Ectodermal cell (in vitro differentiated cells): ENCODE measurements at regions not wholly inside any gene's neighbourhood (a gene's known extent, or its start where the extent isn't known, plus 50 kb on each side); places are given as distances from the start of the nearest gene placed in this dataset.

Experiments used
- H3K27ac ChIP-seq: 2 replicates; pipeline ENCODE4 v1.7.0; 2013; ENCODE audit warnings: mild to moderate bottlenecking, low read depth, low read length; ENCODE audit not compliant: insufficient read depth, poor library complexity, severe bottlenecking
- H3K27me3 ChIP-seq: 2 replicates; pipeline ENCODE4 v1.7.0; 2013; ENCODE audit warnings: mild to moderate bottlenecking, low read length; ENCODE audit not compliant: insufficient read depth, control insufficient read depth, poor library complexity, severe bottlenecking
- H3K36me3 ChIP-seq: one replicate; pipeline ENCODE4 v1.7.0; 2013; ENCODE audit warnings: low read length; ENCODE audit not compliant: control insufficient read depth, insufficient read depth
- H3K4me1 ChIP-seq: one replicate; pipeline ENCODE4 v1.7.0; 2013; ENCODE audit warnings: low read length; ENCODE audit not compliant: control insufficient read depth, insufficient read depth
- H3K4me3 ChIP-seq: 2 replicates; pipeline ENCODE4 v1.7.0; 2013; ENCODE audit warnings: low read depth, low read length, control low read depth; ENCODE audit not compliant: insufficient read depth
- H3K9me3 ChIP-seq: 2 replicates; pipeline ENCODE4 v1.7.0; 2013; ENCODE audit warnings: mild to moderate bottlenecking, low read length, moderate library complexity; ENCODE audit not compliant: control insufficient read depth
- WGBS, 2 experiments: methylation state at CpG; one replicate each; pipeline ENCODE4 v1.1.7; 2013; ENCODE audit warnings: missing lambda C conversion rate in 2 of 2; 5-methylcytosine and 5-hydroxymethylcytosine counted together

GRCh38 chr12:108046650-108047049 is 82.4 kb upstream of the WSCD2 start:
- Histone ChIP-seq H3K27me3 (no peaks in the 10 kb centered on the region), H3K4me1 (peaks cover 10% of the 10 kb centered on the region), H3K4me3 (no peak overlapping the region), H3K9me3 (no peaks in the 10 kb centered on the region), H3K36me3 (no peaks in the 10 kb centered on the region), H3K27ac (no peak overlapping the region)
- 94% methylated on average over 12 of the region's 12 CpGs for WGBS, 2 experiments

- Histone ChIP-seq H3K27me3 (no peaks in the 10 kb centered on the region), H3K4me3 (no peak overlapping the region), H3K4me1 (peaks cover 10% of the 10 kb centered on the region), H3K27ac (no peak overlapping the region), H3K36me3 (no peaks in the 10 kb centered on the region), H3K9me3 (no peaks in the 10 kb centered on the region)
- 97 to 98% methylated on average over 5 of the region's 5 CpGs for WGBS, 2 experiments
These were observed 82.0 kb upstream of the WSCD2 start for GRCh38 chr12:108047071-108047550.

GRCh38 chr12:108048686-108049085 is 80.4 kb upstream of the WSCD2 start:
- 92 to 96% methylated on average over 5 of the region's 5 CpGs for WGBS, 2 experiments
- H3K4me3 ChIP-seq, result no peak overlapping the region
- H3K4me1 ChIP-seq, result peaks cover 3% of the 10 kb centered on the region
- no peak overlapping the region for H3K27ac ChIP-seq
- H3K27me3 ChIP-seq, result no peaks in the 10 kb centered on the region
- H3K36me3 ChIP-seq, result no peaks in the 10 kb centered on the region
- H3K9me3 ChIP-seq, result no peaks in the 10 kb centered on the region

GRCh38 chr12:108050696-108051095 is 78.4 kb upstream of the WSCD2 start:
- no peaks in the 10 kb centered on the region for H3K27me3 ChIP-seq
- H3K36me3 ChIP-seq, result no peaks in the 10 kb centered on the region
- H3K9me3 ChIP-seq, result no peaks in the 10 kb centered on the region
- H3K4me1 ChIP-seq, result peaks cover 11% of the 10 kb centered on the region
- WGBS, 2 experiments, result 68 to 73% methylated on average over 5 of the region's 5 CpGs
- no peak overlapping the region for H3K27ac ChIP-seq
- no peak overlapping the region for H3K4me3 ChIP-seq

- no peaks in the 10 kb centered on the region for H3K9me3 ChIP-seq
- H3K4me3 ChIP-seq, result no peak overlapping the region
- H3K27me3 ChIP-seq, result no peaks in the 10 kb centered on the region
- no peak overlapping the region for H3K27ac ChIP-seq
- H3K36me3 ChIP-seq, result no peaks in the 10 kb centered on the region
- H3K4me1 ChIP-seq, result peaks cover 11% of the 10 kb centered on the region
- 81 to 88% methylated on average over 5 of the region's 5 CpGs for WGBS, 2 experiments
These were observed 76.8 kb upstream of the WSCD2 start for GRCh38 chr12:108052260-108052659.

GRCh38 chr12:108053512-108053911 is 75.6 kb upstream of the WSCD2 start:
- peaks cover 11% of the 10 kb centered on the region for H3K4me1 ChIP-seq
- H3K9me3 ChIP-seq, result no peaks in the 10 kb centered on the region
- 90 to 92% methylated on average over 3 of the region's 3 CpGs for WGBS, 2 experiments
- no peak overlapping the region for H3K4me3 ChIP-seq
- no peaks in the 10 kb centered on the region for H3K36me3 ChIP-seq
- H3K27ac ChIP-seq, result no peak overlapping the region
- no peaks in the 10 kb centered on the region for H3K27me3 ChIP-seq

GRCh38 chr12:108054496-108054895 is 74.6 kb upstream of the WSCD2 start:
- 92 to 97% methylated on average over 2 of the region's 2 CpGs for WGBS, 2 experiments
- peaks cover 11% of the 10 kb centered on the region for H3K4me1 ChIP-seq
- H3K27me3 ChIP-seq, result no peaks in the 10 kb centered on the region
- H3K9me3 ChIP-seq, result no peaks in the 10 kb centered on the region
- H3K4me3 ChIP-seq, result no peak overlapping the region
- no peaks in the 10 kb centered on the region for H3K36me3 ChIP-seq
- H3K27ac ChIP-seq, result no peak overlapping the region

- WGBS, 2 experiments, result 38 to 42% methylated on average over 3 of the region's 3 CpGs
- Histone ChIP-seq H3K27me3 (no peaks in the 10 kb centered on the region), H3K36me3 (no peaks in the 10 kb centered on the region), H3K4me3 (no peak overlapping the region), H3K9me3 (no peaks in the 10 kb centered on the region), H3K27ac (no peak overlapping the region), H3K4me1 (peaks cover 11% of the 10 kb centered on the region)
These were observed 73.9 kb upstream of the WSCD2 start for GRCh38 chr12:108055141-108055540.

GRCh38 chr12:108060067-108060466 is 69.0 kb upstream of the WSCD2 start:
- H3K9me3 ChIP-seq, result no peaks in the 10 kb centered on the region
- no peak overlapping the region for H3K27ac ChIP-seq
- H3K27me3 ChIP-seq, result no peaks in the 10 kb centered on the region
- peaks cover 7% of the 10 kb centered on the region for H3K4me1 ChIP-seq
- 84 to 92% methylated on average over 3 of the region's 3 CpGs for WGBS, 2 experiments
- no peak overlapping the region for H3K4me3 ChIP-seq
- no peaks in the 10 kb centered on the region for H3K36me3 ChIP-seq

- Histone ChIP-seq H3K27ac (no peak overlapping the region), H3K4me3 (no peak overlapping the region), H3K4me1 (no peaks in the 10 kb centered on the region), H3K27me3 (no peaks in the 10 kb centered on the region), H3K9me3 (no peaks in the 10 kb centered on the region), H3K36me3 (no peaks in the 10 kb centered on the region)
- 85 to 91% methylated on average over 1 of the region's 1 CpG for WGBS, 2 experiments
These were observed 68.2 kb upstream of the WSCD2 start for GRCh38 chr12:108060903-108061302.

- WGBS, 2 experiments, result 19 to 24% methylated on average over 2 to 3 of the region's 3 CpGs
These were observed 65.9 kb upstream of the WSCD2 start for GRCh38 chr12:108063192-108063591.

More at GRCh38 chr12:108063192-108063591, 65.9 kb upstream of the WSCD2 start:
- Histone ChIP-seq H3K27ac (no peak overlapping the region), H3K27me3 (no peaks in the 10 kb centered on the region), H3K9me3 (no peaks in the 10 kb centered on the region), H3K36me3 (no peaks in the 10 kb centered on the region), H3K4me3 (no peak overlapping the region), H3K4me1 (no peaks in the 10 kb centered on the region)
